GM19463 (cell line): ENCODE measurements at regions not wholly inside any gene's neighbourhood (a gene's known extent, or its start where the extent isn't known, plus 50 kb on each side); places are given as distances from the start of the nearest gene placed in this dataset.

Source experiments
- ATAC-seq: cut with Tn5 transposase; IDR thresholded peaks from one replicate; pipeline ENCODE4 v1.9.1; 2021; ENCODE audit warnings: mild to moderate bottlenecking, moderate library complexity; ENCODE audit not compliant: unreplicated experiment

DNA sequence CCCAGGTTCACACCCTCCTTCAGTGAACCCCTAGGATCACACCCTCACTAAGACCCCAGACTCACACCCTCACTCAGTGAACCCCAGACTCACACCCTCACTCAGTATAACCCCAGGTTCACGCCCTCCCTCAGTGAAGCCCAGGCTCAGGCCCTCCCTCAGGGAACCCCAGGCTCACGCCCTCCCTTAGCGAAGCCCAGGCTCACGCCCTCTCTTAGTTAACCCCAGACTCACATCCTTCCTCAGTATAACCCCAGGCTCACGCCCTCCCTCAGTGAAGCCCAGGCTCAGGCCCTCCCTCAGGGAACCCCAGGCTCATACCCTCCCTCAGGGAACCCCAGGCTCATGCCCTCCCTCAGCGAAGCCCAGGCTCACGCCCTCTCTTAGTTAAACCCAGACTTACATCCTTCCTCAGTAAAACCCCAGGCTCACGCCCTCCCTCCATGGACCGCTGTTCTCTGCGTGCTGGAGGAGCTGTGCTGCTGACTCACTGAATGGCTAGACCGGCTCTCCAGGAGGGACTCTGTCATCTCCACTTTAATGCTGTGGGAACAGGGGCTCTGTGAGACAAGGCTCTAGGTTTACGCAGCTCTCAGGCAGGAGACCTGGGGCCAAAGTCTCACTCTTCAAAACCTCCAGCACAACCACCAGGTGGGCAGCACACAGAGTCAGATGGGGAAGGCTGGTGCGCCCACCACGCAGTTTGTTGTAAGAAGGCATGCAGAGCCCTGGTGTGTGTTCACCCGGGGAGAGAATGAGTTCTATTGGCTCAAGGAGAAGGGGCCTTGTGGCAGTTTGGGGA is 506.9 kb upstream of the MYT1L start:
- no peak for ATAC-seq

DNA sequence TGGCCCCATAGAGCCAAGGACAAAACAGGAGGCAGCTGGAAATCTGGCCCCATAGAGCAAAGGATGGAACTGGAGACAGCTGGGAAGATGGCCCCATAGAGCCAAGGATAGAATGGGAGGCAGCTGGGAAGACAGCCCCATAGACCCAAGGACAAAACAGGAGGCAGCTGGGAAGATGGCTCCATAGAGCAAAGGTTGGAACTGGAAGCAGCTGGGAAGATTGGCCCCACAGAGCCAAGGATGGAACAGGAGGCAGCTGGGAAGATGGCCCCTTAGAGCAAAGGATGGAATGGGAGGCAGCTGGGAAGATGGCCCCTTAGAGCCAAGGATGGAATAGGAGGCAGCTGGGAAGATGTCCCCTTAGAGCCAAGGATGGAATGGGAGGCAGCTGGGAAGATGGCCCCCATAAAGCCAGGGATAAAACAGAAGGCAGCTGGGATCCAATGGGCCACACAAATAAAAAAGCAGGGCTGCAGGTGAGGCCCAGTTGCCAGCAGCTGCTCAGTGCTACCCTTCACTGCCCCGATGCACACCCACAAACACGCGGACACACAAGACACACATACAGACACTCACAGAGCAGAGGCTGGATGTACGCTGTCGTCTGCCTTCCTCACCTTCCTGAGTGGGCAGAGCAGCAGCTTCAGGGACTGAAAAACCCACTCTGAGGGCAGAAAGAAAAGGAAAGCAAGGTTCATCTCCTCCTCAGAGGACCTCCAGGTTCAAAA is 505.4 kb upstream of the MYT1L start:
- ATAC-seq, result no peak

DNA sequence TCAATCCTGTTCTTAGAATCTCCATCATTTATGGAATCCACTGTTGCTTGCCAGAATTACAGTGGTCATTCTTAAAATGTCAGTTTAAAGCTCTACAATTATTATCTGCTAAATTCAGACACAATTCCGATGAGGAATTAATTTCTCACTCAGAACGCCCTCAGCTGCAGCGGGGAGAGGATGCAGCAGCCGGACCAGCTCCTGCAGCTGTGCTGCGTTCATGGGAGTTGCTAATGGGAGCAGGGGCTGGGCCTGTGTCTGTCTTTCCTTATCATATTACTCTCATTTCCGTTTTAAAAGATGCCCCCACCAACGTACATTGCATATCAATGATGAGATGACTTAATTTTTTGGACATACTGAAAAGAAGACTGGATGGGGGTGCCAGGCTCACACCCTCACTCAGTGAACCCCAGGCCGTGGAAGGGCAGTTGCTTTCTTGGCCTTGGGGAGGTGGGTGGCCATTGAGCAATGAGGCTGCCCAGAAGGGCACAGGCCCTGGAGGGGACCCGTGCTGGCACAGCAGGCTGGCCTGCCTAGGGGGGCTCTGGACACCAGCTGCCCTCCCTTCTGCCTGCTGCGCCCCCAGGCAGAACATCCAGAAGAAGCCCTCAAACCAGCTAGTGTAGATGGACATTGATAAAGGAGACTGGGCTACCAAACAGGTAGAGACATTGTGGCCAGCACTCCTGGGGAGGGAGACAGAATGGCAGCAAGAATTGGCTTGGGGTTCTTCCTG is 503.6 kb upstream of the MYT1L start:
- ATAC-seq, result no peak

DNA sequence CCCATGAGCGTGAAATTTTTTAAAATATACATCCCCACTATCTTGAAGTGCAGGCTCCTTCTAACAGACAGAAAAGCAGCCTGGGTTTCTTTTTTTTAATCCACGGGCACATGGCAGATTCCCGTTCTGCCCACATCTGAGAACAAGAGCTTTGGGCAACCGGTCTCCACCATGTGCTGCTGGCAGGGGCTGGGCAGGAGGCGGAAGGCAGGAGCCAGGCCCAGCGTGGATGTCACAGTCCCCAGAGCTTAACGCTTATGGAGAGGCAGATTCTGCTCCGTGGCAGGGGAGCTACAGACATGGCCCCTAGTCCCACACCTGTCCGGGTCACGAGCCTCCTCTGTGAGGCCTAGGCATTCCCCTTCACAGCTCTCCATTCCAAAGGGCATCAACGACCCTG is 503.0 kb upstream of the MYT1L start:
- ATAC-seq, result no peak

DNA sequence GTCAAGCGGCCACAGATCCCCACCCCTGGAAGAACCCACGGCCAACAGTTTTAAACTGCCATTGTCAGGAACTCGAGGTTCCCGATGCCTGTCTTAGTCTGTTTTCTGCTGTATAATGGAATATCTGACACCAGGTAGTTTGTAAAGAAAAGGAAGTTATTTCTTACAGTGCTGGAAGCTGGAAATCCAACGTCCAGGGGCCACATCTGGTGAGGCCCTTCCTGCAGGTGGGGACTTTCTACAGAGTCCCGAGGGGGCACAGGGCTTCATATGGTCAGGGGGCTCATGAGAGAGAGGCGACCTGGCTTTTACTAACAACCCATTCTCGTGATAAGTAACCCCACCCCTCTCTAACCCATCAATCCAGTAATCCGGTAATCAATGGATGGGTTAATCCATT is 501.6 kb upstream of the MYT1L start:
- ATAC-seq, result no peak

DNA sequence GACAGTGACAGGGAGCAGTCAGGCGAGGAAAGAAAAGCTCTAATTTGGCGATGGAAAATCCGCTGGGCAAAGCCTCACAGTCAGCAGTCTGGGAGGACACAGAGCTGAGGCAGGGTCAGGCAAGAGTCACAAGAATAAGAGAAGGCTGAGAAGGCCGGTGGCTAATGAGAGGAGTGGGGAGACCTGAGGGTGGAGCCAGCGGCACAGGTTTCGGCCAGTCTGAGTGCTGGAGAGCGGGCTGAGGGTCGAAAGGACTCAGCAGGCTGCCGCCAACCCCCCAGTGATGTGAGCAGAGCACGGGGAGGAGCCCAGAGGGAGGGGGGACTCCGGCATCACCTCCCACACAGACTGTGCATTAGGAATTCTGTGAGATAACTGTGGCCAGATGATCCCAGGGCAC is 500.6 kb upstream of the MYT1L start:
- no peak for ATAC-seq

DNA sequence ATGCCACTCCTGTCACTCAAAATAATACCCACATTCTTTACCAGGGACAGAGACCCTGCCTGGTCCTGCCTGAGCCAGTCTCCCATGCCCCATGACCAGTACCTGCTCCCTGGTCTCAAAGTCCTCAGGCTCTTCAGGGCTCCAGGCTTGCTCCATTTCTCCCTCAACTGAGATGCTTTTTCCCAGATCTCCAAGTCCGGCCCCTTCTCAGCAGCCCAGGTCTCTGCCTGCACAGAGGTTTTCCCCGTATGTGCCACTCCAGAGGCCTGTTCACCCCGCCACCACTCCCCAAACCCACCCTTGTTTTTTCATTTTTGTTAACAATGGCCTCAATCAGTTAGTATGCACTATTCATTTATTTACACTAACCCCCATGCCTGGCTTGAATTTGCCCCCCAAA is 499.5 kb upstream of the MYT1L start:
- ATAC-seq, result no peak

DNA sequence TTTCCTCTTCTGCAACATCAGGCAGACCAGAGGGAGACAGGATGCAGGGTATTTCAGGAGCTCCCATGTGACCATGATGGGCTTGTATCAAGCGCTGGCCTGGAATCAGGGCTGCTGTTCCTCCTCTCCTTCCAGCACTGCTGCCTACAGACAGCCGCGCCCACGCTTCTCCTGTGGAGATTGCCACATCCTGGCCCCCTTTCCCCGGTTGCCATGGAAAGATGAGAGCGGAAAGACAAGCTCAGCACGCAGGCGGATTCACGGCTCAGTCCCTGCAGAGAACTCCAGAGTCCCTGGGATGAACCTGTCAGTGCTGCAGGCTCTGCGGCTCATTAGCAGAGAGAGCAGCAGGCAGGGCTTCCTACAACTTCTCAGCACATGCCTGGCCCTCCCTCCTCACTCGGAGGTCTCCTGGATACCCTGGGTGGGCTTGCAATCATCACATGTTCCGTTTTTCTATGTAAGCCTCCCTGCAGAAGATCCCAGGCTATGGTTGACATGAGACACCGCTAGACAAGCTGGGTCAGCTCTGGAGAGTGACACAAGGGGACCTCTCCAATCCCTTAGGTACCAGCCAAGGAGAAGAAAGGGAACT is 497.8 kb upstream of the MYT1L start:
- no peak for ATAC-seq

DNA sequence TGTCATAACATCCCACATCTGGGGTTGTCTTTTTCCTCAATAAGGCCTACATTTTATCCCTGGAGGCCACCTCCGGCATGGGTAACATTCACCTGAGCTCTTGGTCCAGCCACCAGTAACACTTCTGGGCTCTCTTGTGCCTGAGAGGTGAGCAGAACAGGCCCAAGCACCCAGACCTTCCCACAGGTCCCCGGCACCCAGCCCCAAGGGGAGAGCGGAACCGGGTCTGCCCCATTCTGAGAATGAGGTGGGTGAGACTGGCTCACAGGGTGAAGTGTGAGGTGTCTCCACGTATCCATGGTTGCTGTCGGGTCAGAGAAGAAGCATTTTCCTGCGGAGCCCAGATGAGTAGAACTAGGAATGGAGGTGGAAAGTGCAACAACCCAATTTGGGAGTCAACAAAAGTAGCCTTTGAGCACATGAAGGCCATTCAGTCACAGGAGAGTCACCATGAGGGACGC is 496.7 kb upstream of the MYT1L start:
- no peak for ATAC-seq

DNA sequence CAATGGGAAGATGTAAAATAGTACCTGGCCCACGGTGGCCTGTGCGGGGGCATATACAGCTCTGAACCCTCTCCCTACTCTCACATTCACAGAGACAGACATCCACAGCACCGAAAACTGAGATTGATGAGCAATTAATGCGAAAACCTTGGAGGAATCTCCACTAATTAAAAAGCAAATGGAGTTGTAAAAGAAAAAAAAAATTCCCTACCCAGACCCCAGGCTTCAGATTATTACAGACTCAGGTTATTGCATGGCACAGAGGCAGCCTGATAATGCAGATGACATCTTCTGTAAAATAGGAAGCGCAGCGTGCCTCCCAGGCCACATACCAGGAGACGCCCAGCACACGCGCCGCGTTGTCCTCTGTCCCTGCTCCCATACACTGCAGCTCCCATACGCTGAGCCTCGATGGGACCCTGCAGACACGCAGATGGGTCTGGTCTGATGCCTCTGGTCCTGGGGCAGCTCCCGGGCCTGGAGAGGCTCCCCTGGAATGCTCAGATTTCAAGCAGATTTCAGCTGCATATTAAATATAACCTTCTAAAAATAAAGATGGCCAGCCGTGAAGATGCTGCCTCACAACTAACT is 496.1 kb upstream of the MYT1L start:
- no peak for ATAC-seq

DNA sequence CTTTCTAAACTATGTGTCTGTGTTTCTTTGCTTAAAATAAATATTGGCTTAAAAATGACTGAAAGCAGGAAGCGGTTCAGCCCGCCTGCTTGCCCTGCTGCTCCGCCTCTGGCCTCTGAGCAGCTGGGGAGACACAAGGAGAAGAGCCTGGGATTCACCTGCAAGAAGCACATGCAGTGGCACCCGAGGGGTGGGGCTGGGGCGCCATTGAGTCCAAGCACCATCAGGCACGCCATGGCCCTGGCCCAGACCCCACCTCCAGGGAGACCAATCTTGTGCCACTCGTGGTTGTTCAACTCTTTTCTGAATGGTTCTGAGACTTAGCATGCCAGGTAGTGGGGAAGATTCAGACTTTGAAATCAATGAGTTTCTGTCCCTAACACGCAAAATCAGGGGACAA is 495.5 kb upstream of the MYT1L start:
- no peak for ATAC-seq

DNA sequence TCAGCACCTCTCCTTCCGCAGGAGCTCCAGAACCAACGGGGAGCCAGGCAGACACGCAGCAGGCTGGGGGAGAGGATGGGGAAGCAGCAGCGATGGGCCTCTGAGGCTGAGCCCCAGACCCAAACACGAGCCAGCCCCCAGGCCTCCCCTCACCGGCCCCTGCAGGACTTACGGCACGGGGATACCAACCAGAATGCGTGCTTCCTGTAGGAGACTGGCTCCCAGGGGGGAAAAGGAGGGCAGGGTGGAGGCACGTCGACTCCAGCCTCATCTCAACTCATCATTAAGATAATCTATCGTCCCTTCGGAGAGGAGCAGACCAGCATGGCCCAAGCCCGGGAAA is 495.1 kb upstream of the MYT1L start:
- no peak for ATAC-seq

DNA sequence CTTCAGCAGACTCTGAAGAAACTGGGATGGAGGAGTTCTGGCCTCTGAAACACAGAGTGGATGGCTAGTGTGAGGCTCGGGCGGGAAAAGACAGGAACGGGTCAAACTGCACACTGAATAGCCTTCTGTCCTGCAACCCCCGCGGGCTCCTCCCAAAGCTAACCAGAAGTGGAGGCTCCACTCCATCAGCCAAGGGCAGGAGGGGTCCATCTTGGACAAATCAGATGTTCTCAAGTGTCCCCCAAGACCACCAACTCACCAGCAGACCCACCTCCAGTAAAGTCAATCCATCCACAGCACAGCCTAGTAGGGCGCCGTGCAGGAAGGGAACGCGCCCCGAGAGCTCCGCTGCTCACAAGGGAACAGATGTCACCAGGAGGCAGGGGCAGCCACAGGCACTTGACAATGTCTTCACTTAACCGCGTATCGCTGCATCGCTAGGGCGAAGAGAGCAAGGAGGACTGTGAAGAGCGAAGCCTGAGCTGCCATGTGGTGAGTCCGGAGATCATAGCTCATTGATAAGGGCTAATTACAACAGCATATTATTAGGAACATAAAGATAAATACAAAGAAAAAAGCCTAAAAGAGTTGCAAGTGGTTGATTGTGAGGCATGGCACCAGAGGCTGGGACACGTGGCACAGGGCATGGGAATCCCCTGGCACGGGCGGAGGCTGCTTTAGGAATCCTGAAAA is 494.6 kb upstream of the MYT1L start:
- ATAC-seq, result no peak

DNA sequence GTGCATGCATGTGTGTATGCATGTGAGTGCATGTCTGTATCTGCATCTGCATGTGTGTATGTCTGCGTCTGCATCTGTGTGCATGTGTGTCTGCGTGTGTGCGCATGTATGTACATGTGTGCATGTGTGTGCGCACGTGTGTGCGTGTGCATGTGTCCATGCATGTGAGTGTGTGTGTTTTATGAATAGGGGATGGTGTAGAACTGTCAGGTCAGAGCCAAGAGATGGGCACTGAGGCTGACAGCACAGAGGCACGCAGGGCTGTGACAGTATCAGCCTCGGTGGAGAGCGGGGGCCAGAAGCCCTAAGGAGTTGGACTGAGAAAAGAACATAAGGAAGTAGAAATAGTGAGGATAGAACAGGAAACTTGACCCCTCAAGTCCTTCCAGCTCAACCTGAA is 494.0 kb upstream of the MYT1L start:
- ATAC-seq, result no peak

DNA sequence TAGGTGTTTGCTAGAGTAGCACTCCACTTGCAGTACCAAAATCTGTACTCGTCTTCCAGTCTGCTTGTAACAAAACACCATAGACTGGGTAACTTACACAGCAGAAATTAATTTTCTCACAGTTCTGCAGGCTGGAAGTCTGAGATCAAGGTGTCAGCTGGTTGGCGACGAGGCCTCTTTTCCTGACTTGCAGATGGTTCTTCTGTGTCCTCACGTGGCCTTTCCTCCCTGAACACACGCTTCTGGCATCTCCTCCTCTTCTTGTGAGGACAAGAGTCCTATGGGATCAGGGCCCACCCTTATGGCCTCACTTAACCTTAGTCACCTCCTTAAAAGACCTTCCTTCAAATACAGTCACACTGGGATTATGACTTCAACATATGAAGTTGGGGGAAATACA is 493.5 kb upstream of the MYT1L start:
- ATAC-seq, result no peak

DNA sequence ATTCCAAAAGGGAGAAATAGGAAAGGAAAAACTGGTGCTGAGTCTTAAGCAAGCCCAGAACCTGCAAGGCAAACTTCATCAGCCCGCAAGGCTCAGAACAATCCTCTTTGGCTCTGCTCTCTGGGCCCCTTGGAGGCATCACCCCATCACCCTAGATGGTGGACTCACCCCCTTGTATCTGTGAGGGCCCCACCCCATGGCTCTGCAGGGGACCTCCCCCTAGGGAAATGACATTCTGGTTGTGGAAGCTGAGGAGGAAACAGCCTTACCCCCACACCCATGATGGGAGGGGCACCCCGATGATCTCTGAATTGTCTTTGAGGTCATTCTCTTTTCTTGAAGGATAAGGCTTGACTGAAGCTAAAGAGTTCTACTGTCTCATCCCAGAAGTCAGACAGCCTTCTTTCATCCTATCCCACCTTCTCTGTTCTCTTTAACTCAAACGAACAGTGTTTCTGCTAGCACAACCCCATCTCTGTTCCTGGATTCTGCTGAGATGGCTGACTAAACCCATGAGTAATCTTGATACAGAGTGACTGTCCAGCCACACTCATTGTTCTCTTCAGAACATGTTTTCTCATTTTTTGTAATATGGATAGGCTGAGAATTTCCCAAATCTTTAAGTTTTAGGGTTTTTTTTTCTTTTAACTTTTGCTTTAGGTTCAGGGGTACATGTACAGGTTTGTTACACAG is 492.1 kb upstream of the MYT1L start:
- no peak for ATAC-seq

DNA sequence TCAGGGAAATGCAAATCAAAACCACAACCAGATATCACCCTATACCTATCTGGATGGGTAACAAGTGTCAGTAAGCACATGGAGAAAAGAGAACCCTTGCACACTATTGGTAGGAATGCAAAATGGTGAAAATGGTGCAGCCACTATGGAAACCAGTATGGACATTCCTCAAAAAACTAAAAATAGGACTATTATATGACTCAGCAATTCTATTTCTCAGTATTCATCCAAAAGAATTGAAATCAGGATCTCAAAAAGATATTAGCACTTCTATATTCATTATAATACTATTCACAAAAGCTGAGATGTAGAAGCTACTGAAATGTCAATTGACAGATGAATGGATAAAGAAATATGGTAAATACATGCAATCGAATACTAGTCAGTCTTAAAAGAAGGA is 491.1 kb upstream of the MYT1L start:
- no peak for ATAC-seq

DNA sequence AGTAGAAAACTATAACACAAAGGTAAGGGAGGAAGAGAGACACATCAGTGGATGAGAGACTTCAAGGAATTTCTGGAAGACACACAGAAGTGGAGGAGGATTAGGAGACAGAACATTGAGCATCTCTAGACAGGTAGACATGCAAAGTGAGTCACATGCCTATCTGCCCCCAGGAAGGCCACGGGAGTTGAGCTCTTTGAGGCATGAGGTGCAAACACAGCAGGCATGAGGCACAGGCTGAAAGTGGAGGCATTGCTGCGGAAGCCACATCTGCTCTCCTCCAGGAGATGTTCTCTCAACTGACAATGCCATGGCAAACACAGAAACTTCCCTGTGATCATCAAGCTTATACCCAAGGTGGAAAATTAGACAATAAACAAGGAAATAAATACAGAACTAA is 481.6 kb upstream of the MYT1L start:
- no peak for ATAC-seq

DNA sequence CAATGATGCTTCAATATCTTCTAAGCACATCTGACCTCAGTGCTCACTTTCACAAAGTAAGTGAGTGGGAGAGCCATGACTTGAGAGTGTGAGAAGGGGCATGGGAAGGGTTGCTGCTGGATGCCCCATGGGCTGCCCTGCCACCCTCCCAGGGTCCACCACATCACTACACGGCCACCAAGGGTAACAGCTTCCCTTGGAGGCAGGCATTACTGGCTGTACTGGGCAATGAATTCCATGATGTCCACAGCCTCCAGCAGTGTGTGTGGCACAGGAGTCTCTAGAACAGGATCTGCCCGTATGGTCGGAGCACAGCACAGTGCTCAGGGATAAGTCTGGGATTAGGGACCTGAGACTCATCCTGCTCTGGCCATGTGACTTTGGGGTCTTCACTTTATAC is 481.0 kb upstream of the MYT1L start:
- no peak for ATAC-seq

DNA sequence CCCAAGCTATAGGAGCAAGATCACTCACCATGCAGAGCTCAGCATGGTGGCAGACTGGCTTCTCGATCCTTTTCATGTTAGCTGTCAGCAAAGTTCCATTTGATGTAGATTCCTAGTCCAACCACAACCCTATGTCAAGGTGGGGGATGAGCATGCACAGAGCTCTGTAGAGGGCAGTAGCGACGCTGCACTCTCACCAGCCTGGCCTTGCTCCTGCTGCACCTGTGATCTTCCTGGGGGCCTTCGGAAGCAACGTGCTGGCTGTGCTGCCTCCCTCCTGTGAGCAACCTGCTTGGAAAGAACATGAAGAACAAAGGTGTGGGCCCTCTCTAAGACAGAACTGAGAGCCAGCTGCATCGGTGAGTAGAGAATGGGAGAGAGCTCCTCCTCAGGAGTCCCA is 479.4 kb upstream of the MYT1L start:
- no peak for ATAC-seq
